T-cell (primary cell): ENCODE measurements at regions not wholly inside any gene's neighbourhood (a gene's known extent, or its start where the extent isn't known, plus 50 kb on each side); places are given as distances from the start of the nearest gene placed in this dataset.

Experiments used
- ATAC-seq, 4 experiments: fragments of 200-7000 bp in 3 of 4; fragments of 150-1000 bp in 1 of 4; cut with Tn5 transposase; replicated peaks in 1 of 4; 1 replicate in 3 of 4; 2 replicates in 1 of 4; pipeline ENCODE4 v1.10.0; 2021; ENCODE audit warnings: moderate library complexity in 3 of 4, mild to moderate bottlenecking in 2 of 4, moderate number of reproducible peaks in 1 of 4
- CTCF ChIA-PET, 2 donors: fragments of 300-600 bp; sonication (Branson Sonifier 250); formaldehyde crosslinking; loops; one replicate each; lab custom pipeline; 2022; ENCODE audit warnings: antibody characterized with exemption in 2 of 2; lab: Charles Lee
- POLR2A ChIA-PET, 2 donors: fragments of 300-600 bp; sonication (Branson Sonifier 250); formaldehyde crosslinking; loops; one replicate each; lab custom pipeline; 2022; ENCODE audit warnings: antibody characterized with exemption in 2 of 2; lab: Charles Lee
- DNase-seq, 35 experiments: peaks; one replicate each; pipeline versions ENCODE4 v3.0.0 to v3.0.0-alpha.2; 2013 to 2023
- H3K27ac ChIP-seq: one replicate; pipeline ENCODE4 v1.5.1; 2013; ENCODE audit warnings: low read length
- H3K27me3 ChIP-seq, 2 experiments: replicated peaks in 1 of 2; 1 replicate in 1 of 2; 2 replicates in 1 of 2; pipeline versions ENCODE4 v1.6.1 to v1.7.0; 2013; ENCODE audit warnings: low read length in 1 of 2, mixed read lengths in 1 of 2; ENCODE audit not compliant: control insufficient read depth in 2 of 2, insufficient read depth in 2 of 2; ENCODE audit errors: extremely low read depth in 1 of 2
- H3K36me3 ChIP-seq, 2 donors: 1 replicate in 1 of 2; 2 replicates in 1 of 2; pipeline versions ENCODE4 v1.6.1 to v1.7.0; 2013; ENCODE audit warnings: low read length in 1 of 2; ENCODE audit not compliant: control insufficient read depth in 2 of 2, insufficient read depth in 1 of 2; ENCODE audit errors: extremely low read depth in 1 of 2
- H3K4me1 ChIP-seq, 2 experiments: 1 replicate in 1 of 2; 2 replicates in 1 of 2; pipeline versions ENCODE4 v1.6.1 to v1.7.0; 2013; ENCODE audit warnings: low read length in 2 of 2, mixed read lengths in 1 of 2; ENCODE audit not compliant: insufficient read depth in 2 of 2, control insufficient read depth in 1 of 2; ENCODE audit errors: extremely low read depth in 1 of 2
- H3K4me3 ChIP-seq, 2 donors: 1 replicate in 1 of 2; 2 replicates in 1 of 2; pipeline versions ENCODE4 v1.5.1 to v1.7.0; 2013; ENCODE audit warnings: mild to moderate bottlenecking in 2 of 2, low read length in 1 of 2, moderate library complexity in 1 of 2; ENCODE audit not compliant: control insufficient read depth in 1 of 2; ENCODE audit errors: extremely low read depth in 1 of 2
- H3K9me3 ChIP-seq: 2 replicates; pipeline ENCODE4 v1.7.0; 2013
- H3K27ac Mint-ChIP-seq, 2 donors: one replicate each; pipeline ENCODE4 v1.8.0; 2020 to 2021; ENCODE audit warnings: mild to moderate bottlenecking in 2 of 2, mixed read lengths in 2 of 2
- H3K27me3 Mint-ChIP-seq, 2 donors: one replicate each; pipeline ENCODE4 v1.8.0; 2021 to 2022; ENCODE audit warnings: mixed read lengths in 2 of 2
- H3K36me3 Mint-ChIP-seq: one replicate; pipeline ENCODE4 v1.8.0; 2021; ENCODE audit warnings: mixed read lengths
- H3K4me1 Mint-ChIP-seq, 3 donors: one replicate each; pipeline ENCODE4 v1.8.0; 2020 to 2022; ENCODE audit warnings: mixed read lengths in 3 of 3, mild to moderate bottlenecking in 1 of 3
- H3K4me3 Mint-ChIP-seq, 3 donors: one replicate each; pipeline ENCODE4 v1.8.0; 2020 to 2022; ENCODE audit warnings: mild to moderate bottlenecking in 3 of 3, mixed read lengths in 3 of 3, moderate library complexity in 3 of 3
- H3K9me3 Mint-ChIP-seq, 3 donors: one replicate each; pipeline ENCODE4 v1.8.0; 2020 to 2022; ENCODE audit warnings: mixed read lengths in 3 of 3
- WGBS: methylation state at CpG from one replicate; pipeline ENCODE4 v1.1.5; 2013; ENCODE audit warnings: missing lambda C conversion rate; ENCODE audit not compliant: insufficient coverage; 5-methylcytosine and 5-hydroxymethylcytosine counted together

DNA sequence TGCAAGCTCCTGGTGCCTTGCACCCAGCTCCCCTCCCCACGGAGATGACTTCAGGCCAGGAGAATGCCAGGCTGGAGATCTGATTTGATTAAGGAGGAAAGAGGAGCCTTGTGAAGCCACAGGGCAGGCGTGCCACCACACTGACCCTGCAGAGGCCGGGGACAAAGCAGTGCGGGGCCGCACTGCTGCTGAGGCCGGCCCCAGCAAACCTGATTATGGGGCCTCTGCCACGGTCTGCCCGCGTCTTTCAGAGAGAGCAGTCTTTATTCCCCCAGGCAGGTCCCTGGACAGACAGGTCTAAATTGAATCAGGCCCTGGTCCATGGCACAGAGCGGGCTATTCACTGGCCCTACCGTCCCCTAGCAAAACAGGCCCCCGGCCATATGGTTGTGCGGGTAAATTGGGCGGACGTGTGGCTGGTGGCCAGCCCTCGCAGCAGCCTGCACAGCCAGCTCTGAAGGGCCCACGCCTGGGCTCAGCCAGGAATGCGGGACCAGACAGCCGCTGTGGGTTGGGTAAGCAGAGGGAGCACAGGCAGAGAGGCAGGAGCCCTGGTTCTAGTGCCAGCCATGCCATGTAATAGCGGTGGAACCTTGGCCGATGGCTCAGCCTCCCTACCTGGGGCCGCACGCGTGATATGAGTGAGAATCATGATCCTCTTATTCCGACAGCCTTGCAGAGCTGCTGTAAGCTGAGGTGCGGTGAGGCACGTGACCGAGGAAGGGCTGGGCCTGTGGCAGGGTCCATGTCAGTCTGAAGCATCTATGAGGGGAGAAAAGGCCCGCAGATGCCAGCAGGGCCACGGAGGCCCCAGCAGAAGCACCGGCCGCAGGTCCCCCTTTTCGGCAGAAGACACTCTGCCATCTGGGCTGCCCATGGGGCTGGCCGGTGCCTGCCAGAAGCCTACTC lies 97.3 kb upstream of the MYCN start:
- DNase-seq = no peak
- H3K36me3 ChIP-seq = no peaks in the 10 kb centered on the region
- H3K27ac Mint-ChIP-seq = no peak overlapping the region
- no peaks in the 10 kb centered on the region for H3K9me3 ChIP-seq
- H3K36me3 Mint-ChIP-seq = no peaks in the 10 kb centered on the region
- ATAC-seq = no peak
- H3K4me3 ChIP-seq = no peak overlapping the region
- H3K4me3 Mint-ChIP-seq = no peak overlapping the region
- peaks cover 0 to 10% of the 10 kb centered on the region in 2 donors for H3K27me3 Mint-ChIP-seq
- POLR2A ChIA-PET = no interaction called here
- H3K27me3 ChIP-seq = peaks cover 0 to 10% of the 10 kb centered on the region in 2 experiments
- H3K4me1 Mint-ChIP-seq = no peaks in the 10 kb centered on the region
- WGBS = 87% methylated on average over 27 of the region's 34 CpGs
- no peak overlapping the region for H3K27ac ChIP-seq
- H3K9me3 Mint-ChIP-seq = no peaks in the 10 kb centered on the region
- CTCF ChIA-PET = no interaction called here
- no peaks in the 10 kb centered on the region for H3K4me1 ChIP-seq

- no peaks in the 10 kb centered on the region for H3K9me3 ChIP-seq
- WGBS = 52% methylated on average over 8 of the region's 11 CpGs
- ATAC-seq = no peak
- H3K36me3 Mint-ChIP-seq = no peaks in the 10 kb centered on the region
- peaks cover 0 to 10% of the 10 kb centered on the region in 2 donors for H3K27me3 Mint-ChIP-seq
- CTCF ChIA-PET = no interaction called here
- no peak overlapping the region for H3K27ac Mint-ChIP-seq
- no peaks in the 10 kb centered on the region for H3K4me1 Mint-ChIP-seq
- no peak overlapping the region for H3K4me3 ChIP-seq
- peaks cover 0 to 10% of the 10 kb centered on the region in 2 experiments for H3K27me3 ChIP-seq
- H3K27ac ChIP-seq = no peak overlapping the region
- H3K36me3 ChIP-seq = no peaks in the 10 kb centered on the region
- DNase-seq = no peak
- H3K4me1 ChIP-seq = no peaks in the 10 kb centered on the region
- H3K4me3 Mint-ChIP-seq = no peak overlapping the region
- H3K9me3 Mint-ChIP-seq = no peaks in the 10 kb centered on the region
- POLR2A ChIA-PET = no interaction called here
Measured at GRCh38 chr2:15844211-15844801, 96.0 kb upstream of the MYCN start.

DNA sequence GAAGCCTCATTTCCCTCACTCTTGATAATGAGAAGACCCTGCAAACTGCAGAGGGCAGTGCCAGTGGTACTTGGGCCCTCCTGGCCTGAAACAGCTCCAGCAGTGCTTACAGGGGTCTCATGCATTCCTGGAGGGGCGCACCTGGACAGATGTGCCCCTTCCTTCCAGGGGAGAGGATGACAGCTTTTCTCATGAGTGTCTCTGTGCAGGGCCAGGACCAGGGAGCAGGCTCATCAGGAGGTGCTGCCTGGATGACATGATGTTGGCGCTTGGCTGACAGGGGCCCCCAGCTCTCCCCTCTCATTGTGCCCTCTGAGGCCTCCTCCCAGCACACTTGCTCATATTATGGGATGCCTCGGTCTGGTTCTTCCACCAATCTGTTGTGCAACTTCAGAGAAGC lies 95.1 kb upstream of the MYCN start:
- Histone ChIP-seq H3K9me3 (no peaks in the 10 kb centered on the region), H3K27me3 (peaks cover 0 to 10% of the 10 kb centered on the region in 2 experiments), H3K4me1 (no peaks in the 10 kb centered on the region), H3K4me3 (no peak overlapping the region), H3K27ac (no peak overlapping the region), H3K36me3 (no peaks in the 10 kb centered on the region)
- 60% methylated on average over 1 of the region's 3 CpGs for WGBS
- POLR2A ChIA-PET = interaction anchor here in 1 of 2 donors (0.5 kb wide), 1 partner anchor 176 kb away, joined by 3 read pairs; no protein-coding TSS in a partner anchor
- no peak overlapping the region for H3K27ac Mint-ChIP-seq
- no peaks in the 10 kb centered on the region for H3K9me3 Mint-ChIP-seq
- H3K4me3 Mint-ChIP-seq = no peak overlapping the region
- CTCF ChIA-PET = no interaction called here
- DNase-seq (no peak), ATAC-seq (no peak)
- no peaks in the 10 kb centered on the region for H3K36me3 Mint-ChIP-seq
- peaks cover 0 to 10% of the 10 kb centered on the region in 2 donors for H3K27me3 Mint-ChIP-seq
- no peaks in the 10 kb centered on the region for H3K4me1 Mint-ChIP-seq

GRCh38 chr2:15845737-15846405 lies 94.5 kb upstream of the MYCN start:
- Mint-ChIP-seq H3K4me1 (no peaks in the 10 kb centered on the region), H3K27ac (no peak overlapping the region), H3K9me3 (no peaks in the 10 kb centered on the region), H3K27me3 (peaks cover 0 to 10% of the 10 kb centered on the region in 2 donors), H3K36me3 (no peaks in the 10 kb centered on the region), H3K4me3 (no peak overlapping the region)
- peaks cover 0 to 10% of the 10 kb centered on the region in 2 experiments for H3K27me3 ChIP-seq
- H3K4me1 ChIP-seq = no peaks in the 10 kb centered on the region
- no peaks in the 10 kb centered on the region for H3K9me3 ChIP-seq
- no peak overlapping the region for H3K27ac ChIP-seq
- H3K36me3 ChIP-seq = no peaks in the 10 kb centered on the region
- 85% methylated on average over 10 of the region's 10 CpGs for WGBS
- ChIA-PET POLR2A (interaction anchor here in 1 of 2 donors (0.5 kb wide), 1 partner anchor 176 kb away, joined by 3 read pairs; no protein-coding TSS in a partner anchor), CTCF (no interaction called here)
- DNase-seq (no peak), ATAC-seq (no peak)
- H3K4me3 ChIP-seq = no peak overlapping the region

GRCh38 chr2:15846626-15847025 lies 93.7 kb upstream of the MYCN start:
- H3K4me3 ChIP-seq = no peak overlapping the region
- no peak overlapping the region for H3K27ac Mint-ChIP-seq
- ChIA-PET POLR2A (no interaction called here), CTCF (no interaction called here)
- H3K9me3 Mint-ChIP-seq = no peaks in the 10 kb centered on the region
- no peak overlapping the region for H3K27ac ChIP-seq
- no peaks in the 10 kb centered on the region for H3K4me1 ChIP-seq
- no peaks in the 10 kb centered on the region for H3K4me1 Mint-ChIP-seq
- peaks cover 0 to 10% of the 10 kb centered on the region in 2 experiments for H3K27me3 ChIP-seq
- DNase-seq = no peak
- H3K36me3 Mint-ChIP-seq = no peaks in the 10 kb centered on the region
- ATAC-seq = peak in 1 of 4 experiments; percentile 28
- H3K27me3 Mint-ChIP-seq = peaks cover 0 to 10% of the 10 kb centered on the region in 2 donors
- no peaks in the 10 kb centered on the region for H3K9me3 ChIP-seq
- 97% methylated on average over 8 of the region's 8 CpGs for WGBS
- no peaks in the 10 kb centered on the region for H3K36me3 ChIP-seq
- no peak overlapping the region for H3K4me3 Mint-ChIP-seq

DNA sequence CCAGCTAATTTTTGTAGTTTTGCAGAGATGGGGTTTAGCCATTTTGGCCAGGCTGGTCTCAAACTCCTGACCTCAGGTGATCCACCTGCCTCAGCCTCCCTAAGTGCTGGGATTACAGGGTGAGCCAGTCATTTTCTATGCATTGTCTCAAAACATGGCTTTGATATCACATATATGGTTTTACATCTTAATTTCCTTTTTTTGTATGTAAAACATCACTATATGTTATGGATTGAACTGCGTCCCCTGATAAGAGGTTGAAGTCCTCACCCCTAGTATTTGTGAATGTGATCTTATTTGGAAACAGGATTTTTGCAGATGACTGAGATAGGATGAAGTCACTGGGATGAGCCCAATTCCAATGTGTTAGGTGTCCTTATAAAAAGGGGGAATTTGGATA lies 89.8 kb upstream of the MYCN start:
- ChIA-PET POLR2A (interaction anchor here in 1 of 2 donors (0.7 kb wide), 1 partner anchor 648 kb away, joined by 5 read pairs; no protein-coding TSS in a partner anchor), CTCF (no interaction called here)
- Histone ChIP-seq H3K27ac (no peak overlapping the region), H3K27me3 (peaks cover 0 to 5% of the 10 kb centered on the region in 2 experiments), H3K9me3 (no peaks in the 10 kb centered on the region), H3K4me3 (no peak overlapping the region), H3K4me1 (no peaks in the 10 kb centered on the region), H3K36me3 (no peaks in the 10 kb centered on the region)
- no peak overlapping the region for H3K27ac Mint-ChIP-seq
- ATAC-seq = no peak
- no CpG with 5 or more reads among the region's 1 CpG for WGBS
- no peaks in the 10 kb centered on the region for H3K4me1 Mint-ChIP-seq
- H3K4me3 Mint-ChIP-seq = no peak overlapping the region
- DNase-seq = no peak
- no peaks in the 10 kb centered on the region for H3K36me3 Mint-ChIP-seq
- H3K9me3 Mint-ChIP-seq = no peaks in the 10 kb centered on the region
- H3K27me3 Mint-ChIP-seq = peaks cover 0 to 10% of the 10 kb centered on the region in 2 donors
